ENCODE measurements at regions not wholly inside any gene's neighbourhood (a gene's known extent, or its start where the extent isn't known, plus 50 kb on each side); places are given as distances from the start of the nearest gene placed in this dataset.

GRCh38 chr11:27218421-27219038 is 144.5 kb downstream of the CCDC34 start (continued):
- TF ChIP-seq ZNF350 (tag by site-specific recombination; IDR thresholded peaks at IDR 0.05) (no peak), ZNF529 (tag by site-specific recombination; IDR thresholded peaks at IDR 0.05; ENCODE audit: insufficient replicate concordance) (no peak), SP3 (tag by site-specific recombination; IDR thresholded peaks at IDR 0.05) (no peak), ZNF155 (tag by site-specific recombination; IDR thresholded peaks at IDR 0.05) (no peak), ZBTB21 (tag by site-specific recombination; IDR thresholded peaks at IDR 0.05) (0 out of 2 replicates have a peak, but pooled peaks have one; percentile 13), ZNF248 (tag by site-specific recombination; IDR thresholded peaks at IDR 0.05) (no peak), ZNF837 (tag by site-specific recombination; IDR thresholded peaks at IDR 0.05) (no peak), ZNF426 (tag by site-specific recombination; IDR thresholded peaks at IDR 0.05) (no peak), ZNF2 (tag by site-specific recombination; IDR thresholded peaks at IDR 0.05) (no peak), GLIS1 (tag by site-specific recombination; IDR thresholded peaks at IDR 0.05) (peak; percentile 88), ZNF324 (tag by site-specific recombination; IDR thresholded peaks at IDR 0.05) (no peak), ZEB2 (tag by site-specific recombination; IDR thresholded peaks at IDR 0.05) (peak; percentile 35; the same call in 1 of the 2 replicates), ZNF24 (tag by site-specific recombination; IDR thresholded peaks at IDR 0.05) (no peak), ZNF704 (tag by site-specific recombination; IDR thresholded peaks at IDR 0.05) (no peak), MYNN (tag by site-specific recombination; IDR thresholded peaks at IDR 0.05; ENCODE audit: borderline replicate concordance) (no peak), ZNF138 (tag by site-specific recombination; IDR thresholded peaks at IDR 0.05; ENCODE audit: borderline replicate concordance) (no peak), ZNF174 (tag by site-specific recombination; IDR thresholded peaks at IDR 0.05) (no peak), ZNF514 (tag by site-specific recombination; IDR thresholded peaks at IDR 0.05) (no peak), ZNF560 (tag by site-specific recombination; IDR thresholded peaks at IDR 0.05; ENCODE audit: borderline replicate concordance) (no peak), ZNF10 (tag by site-specific recombination; IDR thresholded peaks at IDR 0.05) (no peak), ZNF791 (tag by site-specific recombination; IDR thresholded peaks at IDR 0.05) (no peak)

GRCh38 chr11:27217948-27218420 is 145.0 kb downstream of the CCDC34 start:
- POLR2A ChIA-PET = no interaction called here
- no peaks in the 10 kb centered on the region for H3K9me3 ChIP-seq (ENCODE audit: control insufficient read depth, insufficient read depth, low read depth, low read length)
- CTCF ChIA-PET = interaction anchor here (0.6 to 2.2 kb wide), 4 partner anchors 12 to 78 kb away, joined by 3 to 9 read pairs (median 4); no protein-coding TSS in a partner anchor
- peaks cover 0 to 39% of the 10 kb centered on the region in 2 experiments; a peak in 1 of 3 replicates for H3K36me3 ChIP-seq (ENCODE audit: control insufficient read depth in 2 of 2, insufficient read depth in 1 of 2, low read length in 2 of 2)
- H3K4me3 ChIP-seq (ENCODE audit: low read depth, low read length) = no peak overlapping the region
- TF ChIP-seq TCF7L2 (IDR thresholded peaks at IDR 0.05; ENCODE audit: borderline replicate concordance, low read depth, low read length) = no peak
- no peak for TF ChIP-seq ZSCAN23 (tag by site-specific recombination; IDR thresholded peaks at IDR 0.05)
- no peak for TF ChIP-seq ZNF184 (tag by site-specific recombination; IDR thresholded peaks at IDR 0.05)
- no peak for TF ChIP-seq ZBTB1 (tag by site-specific recombination; IDR thresholded peaks at IDR 0.05)
- TF ChIP-seq ZNF843 (tag by site-specific recombination; IDR thresholded peaks at IDR 0.05) = no peak
- TF ChIP-seq SP3 (tag by site-specific recombination; IDR thresholded peaks at IDR 0.05) = no peak
- TF ChIP-seq ZNF394 (tag by site-specific recombination; IDR thresholded peaks at IDR 0.05; ENCODE audit: borderline replicate concordance) = no peak
- TF ChIP-seq ZNF391 (tag by site-specific recombination; IDR thresholded peaks at IDR 0.05; ENCODE audit: borderline replicate concordance, low read depth) = no peak
- no peak for TF ChIP-seq ZNF146 (tag by site-specific recombination; IDR thresholded peaks at IDR 0.05)
- no peak for TF ChIP-seq ZNF768 (tag by site-specific recombination; IDR thresholded peaks at IDR 0.05)
- no peak for TF ChIP-seq ZNF366 (tag by site-specific recombination; conservative IDR thresholded peaks at IDR 0.05)
- H3K27ac ChIP-seq (ENCODE audit: extremely low read depth, low read depth, low read length) = no peak overlapping the region; the same call in 1 of the 2 replicates
- H3K4me1 ChIP-seq (ENCODE audit: control insufficient read depth, insufficient read depth, low read length) = peaks cover 22% of the 10 kb centered on the region
